Testis (tissue), 2 donors: ENCODE measurements at regions not wholly inside any gene's neighbourhood (a gene's known extent, or its start where the extent isn't known, plus 50 kb on each side); places are given as distances from the start of the nearest gene placed in this dataset.

ENCODE experiments used
- DNase-seq: peaks from one replicate; pipeline ENCODE4 v3.0.0-alpha.2; 2019
- H3K27ac ChIP-seq, 2 donors: fragments of 200-600 bp; sonication (generic); one replicate each; pipeline ENCODE4 v1.5.1; 2019
- H3K27me3 ChIP-seq: fragments of 200-600 bp; sonication (generic); one replicate; pipeline ENCODE4 v1.5.1; 2019
- H3K36me3 ChIP-seq: fragments of 200-600 bp; sonication (generic); one replicate; pipeline ENCODE4 v1.5.1; 2017; ENCODE audit warnings: low read depth; ENCODE audit errors: missing control alignments
- H3K4me1 ChIP-seq: fragments of 200-600 bp; sonication (generic); one replicate; pipeline ENCODE4 v1.5.1; 2019
- H3K4me3 ChIP-seq, 2 donors: fragments of 200-600 bp; sonication (generic); one replicate each; pipeline ENCODE4 v1.5.1; 2017 to 2019
- H3K9me3 ChIP-seq: fragments of 200-600 bp; sonication (generic); one replicate; pipeline ENCODE4 v1.5.1; 2017
- CTCF ChIP-seq, 3 experiments: fragments of 450-650 bp in 2 of 3; fragments of 200-600 bp in 1 of 3; sonication (generic) in 1 of 3; IDR thresholded peaks; one replicate each; pipeline ENCODE4 v1.5.1; 2016 to 2019; ENCODE audit warnings: antibody characterized with exemption in 3 of 3, mild to moderate bottlenecking in 2 of 3, moderate library complexity in 1 of 3
- POLR2A ChIP-seq: fragments of 450-650 bp; IDR thresholded peaks from one replicate; pipeline ENCODE4 v1.6.1; 2017; ENCODE audit warnings: antibody characterized with exemption, mild to moderate bottlenecking, moderate library complexity
- WGBS, 2 donors: methylation state at CpG; one replicate each; pipeline ENCODE4 v1.1.5; 2018; 5-methylcytosine and 5-hydroxymethylcytosine counted together
- intact Hi-C: fragments of 100-400 bp; cut with DNase I; formaldehyde crosslinking; loops from one replicate; pipeline ENCODE4 v1.15.1; 2023; ENCODE audit warnings: low total_unique reads

- Histone ChIP-seq H3K4me1 (no peaks in the 10 kb centered on the region), H3K27me3 (no peaks in the 10 kb centered on the region), H3K9me3 (no peaks in the 10 kb centered on the region), H3K36me3 (no peaks in the 10 kb centered on the region), H3K4me3 (no peak overlapping the region), H3K27ac (no peak overlapping the region)
- TF ChIP-seq POLR2A = no peak
- no peak for TF ChIP-seq CTCF (IDR thresholded peaks at IDR 0.05)
- no peak for DNase-seq
- intact Hi-C loops = no loop called here
- WGBS, 2 donors = 58 to 78% methylated on average over 3 of the region's 3 CpGs
Observed at GRCh38 chr14:48747561-48748089, 838.6 kb downstream of the RPS29 start.

DNA sequence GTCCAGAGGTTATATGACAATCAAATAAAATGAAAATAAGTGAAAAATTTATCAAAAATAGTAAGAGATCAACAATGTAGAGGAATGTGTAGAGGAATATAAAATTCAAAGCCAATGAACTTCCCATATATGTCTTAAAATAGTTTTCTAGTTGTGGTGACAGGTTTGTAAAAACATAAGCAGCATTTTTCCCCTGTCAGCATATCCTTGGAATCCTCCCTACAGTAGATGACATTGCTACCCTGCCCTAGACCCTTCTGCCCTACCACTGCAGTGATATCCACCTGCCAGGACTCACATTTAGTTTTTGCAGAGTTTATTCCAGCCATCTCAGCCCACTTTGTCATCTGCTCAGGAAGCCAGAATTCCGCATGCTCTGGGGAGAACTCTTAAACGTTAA, 842.0 kb downstream of the RPS29 start:
- H3K4me3 ChIP-seq = no peak overlapping the region
- intact Hi-C loops = no loop called here
- no peak for TF ChIP-seq POLR2A
- TF ChIP-seq CTCF (IDR thresholded peaks at IDR 0.05) = no peak
- WGBS, 2 donors = 39% methylated on average over 2 of the region's 2 CpGs
- H3K4me1 ChIP-seq = no peaks in the 10 kb centered on the region
- no peak overlapping the region for H3K27ac ChIP-seq
- no peaks in the 10 kb centered on the region for H3K9me3 ChIP-seq
- no peak for DNase-seq
- H3K36me3 ChIP-seq = no peaks in the 10 kb centered on the region
- no peaks in the 10 kb centered on the region for H3K27me3 ChIP-seq

DNA sequence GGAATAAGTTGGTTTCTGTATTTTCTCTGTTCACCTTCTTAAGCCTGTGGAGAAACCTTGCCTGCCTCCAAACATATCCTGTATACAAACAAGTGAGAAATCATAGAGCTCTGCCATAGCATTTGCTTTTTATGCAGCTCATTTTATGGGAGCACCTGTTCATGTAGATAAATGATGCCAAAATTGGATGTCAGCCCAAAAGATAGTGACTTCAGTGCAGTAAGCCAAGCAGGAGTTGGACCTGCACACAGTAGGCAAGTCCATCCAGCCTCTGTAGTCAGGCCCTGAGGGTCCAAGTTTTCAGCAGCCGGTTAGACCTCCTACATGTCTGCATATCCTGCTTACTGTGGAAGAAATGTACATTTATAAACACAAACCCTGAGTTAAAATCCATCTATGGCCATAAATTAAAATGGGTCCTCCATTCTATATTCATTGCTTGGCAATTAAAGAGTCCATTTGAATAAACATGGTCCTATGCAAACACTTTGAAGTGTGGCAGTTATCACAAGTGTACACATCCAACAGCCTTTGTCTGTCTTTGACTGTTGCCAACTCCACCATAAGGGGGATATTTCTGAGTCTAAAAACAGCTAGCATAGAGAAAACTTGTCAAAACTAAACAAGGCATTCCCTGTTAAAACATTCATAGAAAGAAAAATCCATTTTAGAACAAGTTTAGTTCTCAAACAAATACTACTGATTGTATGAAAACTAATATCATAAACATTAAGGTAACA, 847.8 kb downstream of the RPS29 start:
- no peak overlapping the region for H3K27ac ChIP-seq
- no peak for DNase-seq
- TF ChIP-seq POLR2A (no peak), CTCF (IDR thresholded peaks at IDR 0.05) (no peak)
- H3K4me3 ChIP-seq = no peak overlapping the region
- no peaks in the 10 kb centered on the region for H3K4me1 ChIP-seq
- H3K36me3 ChIP-seq = no peaks in the 10 kb centered on the region
- no peaks in the 10 kb centered on the region for H3K27me3 ChIP-seq
- 63 to 64% methylated on average over 1 of the region's 1 CpG for WGBS, 2 donors
- intact Hi-C loops = no loop called here
- H3K9me3 ChIP-seq = no peaks in the 10 kb centered on the region

DNA sequence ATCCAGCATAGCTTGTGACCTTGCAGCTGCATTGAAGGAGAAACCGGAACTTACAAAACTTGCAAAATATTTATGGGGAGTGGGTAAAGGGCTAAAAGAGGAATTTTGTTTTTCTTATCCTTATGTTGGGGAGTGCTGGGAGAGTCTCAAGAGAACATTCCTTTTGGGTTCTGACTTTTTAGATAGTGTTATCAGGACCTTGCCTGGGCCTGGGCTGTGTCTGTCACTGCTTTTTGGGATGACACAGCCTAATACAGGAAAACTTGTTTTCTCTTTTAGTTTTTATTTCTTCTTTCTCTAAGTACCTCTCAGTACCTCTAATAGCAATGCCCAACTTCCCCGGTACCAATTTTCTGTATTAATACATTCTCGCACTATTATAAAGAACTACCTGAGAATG, 850.6 kb downstream of the RPS29 start:
- H3K4me3 ChIP-seq = no peak overlapping the region
- H3K4me1 ChIP-seq = no peaks in the 10 kb centered on the region
- H3K27ac ChIP-seq = no peak overlapping the region
- DNase-seq = no peak
- WGBS, 2 donors = 74 to 81% methylated on average over 3 of the region's 3 CpGs
- no peaks in the 10 kb centered on the region for H3K27me3 ChIP-seq
- TF ChIP-seq POLR2A = no peak
- no peaks in the 10 kb centered on the region for H3K9me3 ChIP-seq
- intact Hi-C loops = no loop called here
- H3K36me3 ChIP-seq = no peaks in the 10 kb centered on the region

DNA sequence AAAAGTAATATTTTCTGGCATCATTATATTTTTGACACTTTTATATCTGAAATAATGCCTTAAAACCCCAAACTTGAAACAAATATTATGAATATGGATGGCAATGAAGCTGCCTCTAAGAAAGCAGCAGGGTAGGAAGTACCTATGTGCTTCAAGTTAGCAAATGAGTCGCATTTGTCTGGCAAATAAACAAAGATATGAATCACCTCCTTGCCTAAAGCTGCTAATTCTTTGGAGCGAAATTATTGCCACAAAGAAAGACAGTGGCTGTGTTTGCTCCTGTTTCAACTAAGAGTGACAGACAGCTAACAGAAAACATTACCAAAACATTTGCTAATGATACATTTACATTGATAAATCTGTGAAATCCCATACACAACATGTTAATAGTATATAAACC, 854.9 kb downstream of the RPS29 start:
- no peaks in the 10 kb centered on the region for H3K9me3 ChIP-seq
- WGBS, 2 donors = 86 to 95% methylated on average over 2 of the region's 2 CpGs
- no peak overlapping the region for H3K27ac ChIP-seq
- DNase-seq = no peak
- TF ChIP-seq CTCF (IDR thresholded peaks at IDR 0.05) (no peak), POLR2A (no peak)
- intact Hi-C loops = no loop called here
- no peaks in the 10 kb centered on the region for H3K4me1 ChIP-seq
- no peak overlapping the region for H3K4me3 ChIP-seq
- H3K27me3 ChIP-seq = no peaks in the 10 kb centered on the region
- no peaks in the 10 kb centered on the region for H3K36me3 ChIP-seq
